ENCODE measurements at regions not wholly inside any gene's neighbourhood (a gene's known extent, or its start where the extent isn't known, plus 50 kb on each side); places are given as distances from the start of the nearest gene placed in this dataset.

DNA sequence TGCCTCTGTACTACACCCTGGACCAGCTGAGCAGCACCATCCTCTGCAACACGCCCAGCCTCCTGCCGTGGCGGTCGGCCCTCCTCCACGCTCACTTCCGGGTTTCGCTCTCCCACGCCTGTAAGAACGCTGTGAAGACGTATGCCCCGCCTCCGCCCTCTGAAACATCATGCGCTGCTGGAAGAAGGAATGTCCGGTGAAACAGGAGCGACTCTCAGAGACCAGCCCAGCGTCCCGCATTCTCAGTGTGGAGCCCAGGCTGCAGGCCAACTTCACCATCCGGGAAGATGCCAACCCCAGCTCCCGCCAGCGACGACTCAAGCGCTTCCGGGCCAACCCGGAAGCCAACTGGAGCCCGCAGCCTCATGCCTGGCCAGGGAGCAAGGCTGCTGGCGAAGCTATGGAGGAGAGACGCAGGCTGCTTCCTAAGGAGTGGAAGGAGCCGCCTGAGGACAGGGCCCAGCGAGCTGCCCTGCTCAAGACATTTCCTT lies 186.1 kb upstream of the SLITRK2 start:
- TF ChIP-seq, protein P1, sequence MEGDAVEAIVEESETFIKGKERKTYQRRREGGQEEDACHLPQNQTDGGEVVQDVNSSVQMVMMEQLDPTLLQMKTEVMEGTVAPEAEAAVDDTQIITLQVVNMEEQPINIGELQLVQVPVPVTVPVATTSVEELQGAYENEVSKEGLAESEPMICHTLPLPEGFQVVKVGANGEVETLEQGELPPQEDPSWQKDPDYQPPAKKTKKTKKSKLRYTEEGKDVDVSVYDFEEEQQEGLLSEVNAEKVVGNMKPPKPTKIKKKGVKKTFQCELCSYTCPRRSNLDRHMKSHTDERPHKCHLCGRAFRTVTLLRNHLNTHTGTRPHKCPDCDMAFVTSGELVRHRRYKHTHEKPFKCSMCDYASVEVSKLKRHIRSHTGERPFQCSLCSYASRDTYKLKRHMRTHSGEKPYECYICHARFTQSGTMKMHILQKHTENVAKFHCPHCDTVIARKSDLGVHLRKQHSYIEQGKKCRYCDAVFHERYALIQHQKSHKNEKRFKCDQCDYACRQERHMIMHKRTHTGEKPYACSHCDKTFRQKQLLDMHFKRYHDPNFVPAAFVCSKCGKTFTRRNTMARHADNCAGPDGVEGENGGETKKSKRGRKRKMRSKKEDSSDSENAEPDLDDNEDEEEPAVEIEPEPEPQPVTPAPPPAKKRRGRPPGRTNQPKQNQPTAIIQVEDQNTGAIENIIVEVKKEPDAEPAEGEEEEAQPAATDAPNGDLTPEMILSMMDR (IDR thresholded peaks at IDR 0.05), result no peak
- TF ChIP-seq ZFX (IDR thresholded peaks at IDR 0.05; ENCODE audit: borderline replicate concordance), result no peak
